ENCODE measurements at regions not wholly inside any gene's neighbourhood (a gene's known extent, or its start where the extent isn't known, plus 50 kb on each side); places are given as distances from the start of the nearest gene placed in this dataset.

DNA sequence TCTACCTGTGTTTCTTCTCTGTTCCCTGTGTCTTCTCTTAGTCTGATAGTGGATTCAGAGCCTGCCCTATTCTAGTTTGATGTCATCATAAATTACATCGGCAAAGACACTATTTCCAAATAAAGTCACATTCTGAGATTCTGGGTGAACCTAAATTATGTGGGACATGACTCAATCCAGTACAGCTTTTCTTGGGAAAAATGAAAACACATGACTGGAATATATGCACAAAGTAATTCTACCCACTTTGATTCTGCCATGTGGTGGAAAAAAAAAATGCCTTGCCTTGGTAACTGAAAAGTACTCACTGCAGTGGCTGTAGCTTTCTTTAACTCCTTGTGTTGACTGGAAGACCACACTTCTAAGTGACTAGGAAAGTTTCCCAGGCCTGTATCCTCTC lies 73.7 kb downstream of the LRATD1 start:
- TF ChIP-seq, protein P1, sequence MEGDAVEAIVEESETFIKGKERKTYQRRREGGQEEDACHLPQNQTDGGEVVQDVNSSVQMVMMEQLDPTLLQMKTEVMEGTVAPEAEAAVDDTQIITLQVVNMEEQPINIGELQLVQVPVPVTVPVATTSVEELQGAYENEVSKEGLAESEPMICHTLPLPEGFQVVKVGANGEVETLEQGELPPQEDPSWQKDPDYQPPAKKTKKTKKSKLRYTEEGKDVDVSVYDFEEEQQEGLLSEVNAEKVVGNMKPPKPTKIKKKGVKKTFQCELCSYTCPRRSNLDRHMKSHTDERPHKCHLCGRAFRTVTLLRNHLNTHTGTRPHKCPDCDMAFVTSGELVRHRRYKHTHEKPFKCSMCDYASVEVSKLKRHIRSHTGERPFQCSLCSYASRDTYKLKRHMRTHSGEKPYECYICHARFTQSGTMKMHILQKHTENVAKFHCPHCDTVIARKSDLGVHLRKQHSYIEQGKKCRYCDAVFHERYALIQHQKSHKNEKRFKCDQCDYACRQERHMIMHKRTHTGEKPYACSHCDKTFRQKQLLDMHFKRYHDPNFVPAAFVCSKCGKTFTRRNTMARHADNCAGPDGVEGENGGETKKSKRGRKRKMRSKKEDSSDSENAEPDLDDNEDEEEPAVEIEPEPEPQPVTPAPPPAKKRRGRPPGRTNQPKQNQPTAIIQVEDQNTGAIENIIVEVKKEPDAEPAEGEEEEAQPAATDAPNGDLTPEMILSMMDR (IDR thresholded peaks at IDR 0.05; ENCODE audit: low read depth, low read length, poor library complexity, severe bottlenecking), result no peak
- no peak for TF ChIP-seq EZH2phosphoT487 (IDR thresholded peaks at IDR 0.05; ENCODE audit: borderline replicate concordance, low read length)

Data from DOHH2 (cell line).